ENCODE measurements at regions not wholly inside any gene's neighbourhood (a gene's known extent, or its start where the extent isn't known, plus 50 kb on each side); places are given as distances from the start of the nearest gene placed in this dataset.

DNA sequence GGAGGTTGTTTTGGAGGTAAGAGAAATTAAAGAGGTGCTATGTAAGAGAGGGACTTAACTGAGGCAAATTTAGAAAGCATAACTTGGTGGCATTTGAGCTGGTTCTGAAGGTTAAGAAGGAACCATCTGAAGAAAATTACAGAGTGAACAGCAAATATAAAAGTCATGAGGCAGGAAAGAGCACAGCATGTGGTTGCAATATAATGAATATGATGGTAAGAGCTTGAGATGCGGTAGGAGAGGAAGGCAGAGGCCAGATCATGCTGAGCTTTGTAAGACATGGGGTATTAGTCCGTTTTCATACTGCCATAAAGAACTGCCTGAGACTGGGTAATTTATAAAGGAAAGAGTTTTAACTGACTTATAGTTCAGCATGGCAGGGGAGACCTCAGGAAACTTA is 279.1 kb downstream of the UTRN start (continued):
- TF ChIP-seq, protein P1, sequence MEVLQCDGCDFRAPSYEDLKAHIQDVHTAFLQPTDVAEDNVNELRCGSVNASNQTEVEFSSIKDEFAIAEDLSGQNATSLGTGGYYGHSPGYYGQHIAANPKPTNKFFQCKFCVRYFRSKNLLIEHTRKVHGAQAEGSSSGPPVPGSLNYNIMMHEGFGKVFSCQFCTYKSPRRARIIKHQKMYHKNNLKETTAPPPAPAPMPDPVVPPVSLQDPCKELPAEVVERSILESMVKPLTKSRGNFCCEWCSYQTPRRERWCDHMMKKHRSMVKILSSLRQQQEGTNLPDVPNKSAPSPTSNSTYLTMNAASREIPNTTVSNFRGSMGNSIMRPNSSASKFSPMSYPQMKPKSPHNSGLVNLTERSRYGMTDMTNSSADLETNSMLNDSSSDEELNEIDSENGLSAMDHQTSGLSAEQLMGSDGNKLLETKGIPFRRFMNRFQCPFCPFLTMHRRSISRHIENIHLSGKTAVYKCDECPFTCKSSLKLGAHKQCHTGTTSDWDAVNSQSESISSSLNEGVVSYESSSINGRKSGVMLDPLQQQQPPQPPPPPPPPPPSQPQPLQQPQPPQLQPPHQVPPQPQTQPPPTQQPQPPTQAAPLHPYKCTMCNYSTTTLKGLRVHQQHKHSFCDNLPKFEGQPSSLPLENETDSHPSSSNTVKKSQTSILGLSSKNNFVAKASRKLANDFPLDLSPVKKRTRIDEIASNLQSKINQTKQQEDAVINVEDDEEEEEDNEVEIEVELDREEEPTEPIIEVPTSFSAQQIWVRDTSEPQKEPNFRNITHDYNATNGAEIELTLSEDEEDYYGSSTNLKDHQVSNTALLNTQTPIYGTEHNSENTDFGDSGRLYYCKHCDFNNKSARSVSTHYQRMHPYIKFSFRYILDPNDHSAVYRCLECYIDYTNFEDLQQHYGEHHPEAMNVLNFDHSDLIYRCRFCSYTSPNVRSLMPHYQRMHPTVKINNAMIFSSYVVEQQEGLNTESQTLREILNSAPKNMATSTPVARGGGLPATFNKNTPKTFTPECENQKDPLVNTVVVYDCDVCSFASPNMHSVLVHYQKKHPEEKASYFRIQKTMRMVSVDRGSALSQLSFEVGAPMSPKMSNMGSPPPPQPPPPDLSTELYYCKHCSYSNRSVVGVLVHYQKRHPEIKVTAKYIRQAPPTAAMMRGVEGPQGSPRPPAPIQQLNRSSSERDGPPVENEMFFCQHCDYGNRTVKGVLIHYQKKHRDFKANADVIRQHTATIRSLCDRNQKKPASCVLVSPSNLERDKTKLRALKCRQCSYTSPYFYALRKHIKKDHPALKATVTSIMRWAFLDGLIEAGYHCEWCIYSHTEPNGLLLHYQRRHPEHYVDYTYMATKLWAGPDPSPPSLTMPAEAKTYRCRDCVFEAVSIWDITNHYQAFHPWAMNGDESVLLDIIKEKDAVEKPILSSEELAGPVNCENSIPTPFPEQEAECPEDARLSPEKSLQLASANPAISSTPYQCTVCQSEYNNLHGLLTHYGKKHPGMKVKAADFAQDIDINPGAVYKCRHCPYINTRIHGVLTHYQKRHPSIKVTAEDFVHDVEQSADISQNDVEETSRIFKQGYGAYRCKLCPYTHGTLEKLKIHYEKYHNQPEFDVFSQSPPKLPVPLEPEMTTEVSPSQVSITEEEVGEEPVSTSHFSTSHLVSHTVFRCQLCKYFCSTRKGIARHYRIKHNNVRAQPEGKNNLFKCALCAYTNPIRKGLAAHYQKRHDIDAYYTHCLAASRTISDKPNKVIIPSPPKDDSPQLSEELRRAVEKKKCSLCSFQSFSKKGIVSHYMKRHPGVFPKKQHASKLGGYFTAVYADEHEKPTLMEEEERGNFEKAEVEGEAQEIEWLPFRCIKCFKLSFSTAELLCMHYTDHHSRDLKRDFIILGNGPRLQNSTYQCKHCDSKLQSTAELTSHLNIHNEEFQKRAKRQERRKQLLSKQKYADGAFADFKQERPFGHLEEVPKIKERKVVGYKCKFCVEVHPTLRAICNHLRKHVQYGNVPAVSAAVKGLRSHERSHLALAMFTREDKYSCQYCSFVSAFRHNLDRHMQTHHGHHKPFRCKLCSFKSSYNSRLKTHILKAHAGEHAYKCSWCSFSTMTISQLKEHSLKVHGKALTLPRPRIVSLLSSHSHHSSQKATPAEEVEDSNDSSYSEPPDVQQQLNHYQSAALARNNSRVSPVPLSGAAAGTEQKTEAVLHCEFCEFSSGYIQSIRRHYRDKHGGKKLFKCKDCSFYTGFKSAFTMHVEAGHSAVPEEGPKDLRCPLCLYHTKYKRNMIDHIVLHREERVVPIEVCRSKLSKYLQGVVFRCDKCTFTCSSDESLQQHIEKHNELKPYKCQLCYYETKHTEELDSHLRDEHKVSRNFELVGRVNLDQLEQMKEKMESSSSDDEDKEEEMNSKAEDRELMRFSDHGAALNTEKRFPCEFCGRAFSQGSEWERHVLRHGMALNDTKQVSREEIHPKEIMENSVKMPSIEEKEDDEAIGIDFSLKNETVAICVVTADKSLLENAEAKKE (CRISPR knock-in tag; IDR thresholded peaks at IDR 0.05): no peak
- no peak for TF ChIP-seq NANOG (IDR thresholded peaks at IDR 0.05; ENCODE audit: borderline replicate concordance)

DNA sequence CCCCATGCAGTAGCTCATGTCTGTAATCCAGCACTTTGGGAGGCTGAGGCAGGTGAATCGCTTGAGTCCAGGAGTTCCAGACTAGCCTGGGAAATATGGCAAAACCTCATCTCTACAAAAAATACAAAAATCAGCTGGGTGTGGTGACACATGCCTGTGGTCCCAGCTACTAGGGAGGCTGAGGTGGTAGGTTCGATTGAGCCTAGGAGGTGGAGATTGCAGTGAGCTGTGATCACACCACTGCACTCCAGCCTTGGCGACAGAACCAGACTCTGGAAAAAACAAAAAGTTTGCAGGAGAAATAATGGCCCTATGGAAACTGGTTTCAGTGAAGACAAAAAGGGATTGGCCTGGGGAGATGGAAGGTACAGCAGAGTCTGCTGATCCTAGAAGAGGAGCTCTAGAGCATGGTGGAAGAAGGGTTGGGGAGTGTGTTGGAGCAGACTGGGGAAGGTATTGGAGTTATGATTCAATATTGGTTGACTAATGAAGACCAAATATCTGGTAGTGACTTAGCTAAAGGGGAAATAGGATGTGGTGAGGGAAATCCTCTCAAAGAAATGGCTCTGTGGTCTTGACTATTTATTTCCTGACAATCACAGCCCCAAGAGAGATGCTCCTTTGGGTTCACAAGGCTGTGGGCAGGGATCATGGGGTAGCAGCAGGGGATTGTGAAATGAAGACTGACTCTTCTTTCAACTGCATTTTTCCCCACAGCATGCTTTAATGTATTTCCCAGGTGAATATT is 281.9 kb downstream of the UTRN start:
- DNase-seq (ENCODE audit: low spot score) (no peak), ATAC-seq (no peak)
- H3K27ac ChIP-seq (ENCODE audit: low read depth): no peak overlapping the region
- Mint-ChIP-seq H3K36me3 (ENCODE audit: low read depth) (peaks cover 3% of the 10 kb centered on the region; the same call in 2 of the 3 replicates), H3K4me1 (no peaks in the 10 kb centered on the region), H3K4me3 (no peak overlapping the region), H3K27me3 (ENCODE audit: insufficient read depth, low read depth, poor library complexity) (peaks cover 3% of the 10 kb centered on the region), H3K9me3 (no peaks in the 10 kb centered on the region; the same call in 2 of the 3 replicates), H3K27ac (no peak overlapping the region)
- no peak overlapping the region for H2AFZ ChIP-seq
- no peaks in the 10 kb centered on the region for H3K79me2 ChIP-seq (replicated peaks; ENCODE audit: insufficient read depth)
- no peaks in the 10 kb centered on the region for H3K27me3 ChIP-seq (ENCODE audit: insufficient read depth)
- no peak overlapping the region for H3K4me3 ChIP-seq
- H3F3A ChIP-seq (replicated peaks; ENCODE audit: low read depth): no peaks in the 10 kb centered on the region
- peaks cover 5% of the 10 kb centered on the region; the same call in 1 of the 2 replicates for H3K36me3 ChIP-seq (ENCODE audit: insufficient read depth)
- H3K4me1 ChIP-seq (ENCODE audit: insufficient read depth): no peaks in the 10 kb centered on the region
- no peak overlapping the region for H3K4me2 ChIP-seq
- H4K20me1 ChIP-seq (replicated peaks; ENCODE audit: insufficient read depth): no peaks in the 10 kb centered on the region
- peaks cover 13% of the 10 kb centered on the region; the same call in 1 of the 2 replicates for H3K9me2 ChIP-seq (ENCODE audit: insufficient read depth)
- TF ChIP-seq JUNB (IDR thresholded peaks at IDR 0.05; ENCODE audit: unreplicated experiment) (no peak), STAT1 (IDR thresholded peaks at IDR 0.05; ENCODE audit: unreplicated experiment) (no peak), ZNF114 (CRISPR knock-in tag; IDR thresholded peaks at IDR 0.05) (no peak), CREB1 (CRISPR knock-in tag; IDR thresholded peaks at IDR 0.05; ENCODE audit: low read depth) (no peak), POLR2AphosphoS5 (IDR thresholded peaks at IDR 0.05; ENCODE audit: low read depth) (no peak), ZNF331 (CRISPR knock-in tag; IDR thresholded peaks at IDR 0.05; ENCODE audit: low read depth) (no peak), NANOG (IDR thresholded peaks at IDR 0.05; ENCODE audit: borderline replicate concordance) (no peak), EZH2phosphoT487 (IDR thresholded peaks at IDR 0.05; ENCODE audit: unreplicated experiment) (no peak)
- TF ChIP-seq, protein P2, sequence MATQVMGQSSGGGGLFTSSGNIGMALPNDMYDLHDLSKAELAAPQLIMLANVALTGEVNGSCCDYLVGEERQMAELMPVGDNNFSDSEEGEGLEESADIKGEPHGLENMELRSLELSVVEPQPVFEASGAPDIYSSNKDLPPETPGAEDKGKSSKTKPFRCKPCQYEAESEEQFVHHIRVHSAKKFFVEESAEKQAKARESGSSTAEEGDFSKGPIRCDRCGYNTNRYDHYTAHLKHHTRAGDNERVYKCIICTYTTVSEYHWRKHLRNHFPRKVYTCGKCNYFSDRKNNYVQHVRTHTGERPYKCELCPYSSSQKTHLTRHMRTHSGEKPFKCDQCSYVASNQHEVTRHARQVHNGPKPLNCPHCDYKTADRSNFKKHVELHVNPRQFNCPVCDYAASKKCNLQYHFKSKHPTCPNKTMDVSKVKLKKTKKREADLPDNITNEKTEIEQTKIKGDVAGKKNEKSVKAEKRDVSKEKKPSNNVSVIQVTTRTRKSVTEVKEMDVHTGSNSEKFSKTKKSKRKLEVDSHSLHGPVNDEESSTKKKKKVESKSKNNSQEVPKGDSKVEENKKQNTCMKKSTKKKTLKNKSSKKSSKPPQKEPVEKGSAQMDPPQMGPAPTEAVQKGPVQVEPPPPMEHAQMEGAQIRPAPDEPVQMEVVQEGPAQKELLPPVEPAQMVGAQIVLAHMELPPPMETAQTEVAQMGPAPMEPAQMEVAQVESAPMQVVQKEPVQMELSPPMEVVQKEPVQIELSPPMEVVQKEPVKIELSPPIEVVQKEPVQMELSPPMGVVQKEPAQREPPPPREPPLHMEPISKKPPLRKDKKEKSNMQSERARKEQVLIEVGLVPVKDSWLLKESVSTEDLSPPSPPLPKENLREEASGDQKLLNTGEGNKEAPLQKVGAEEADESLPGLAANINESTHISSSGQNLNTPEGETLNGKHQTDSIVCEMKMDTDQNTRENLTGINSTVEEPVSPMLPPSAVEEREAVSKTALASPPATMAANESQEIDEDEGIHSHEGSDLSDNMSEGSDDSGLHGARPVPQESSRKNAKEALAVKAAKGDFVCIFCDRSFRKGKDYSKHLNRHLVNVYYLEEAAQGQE (IDR thresholded peaks at IDR 0.05; ENCODE audit: unreplicated experiment): no peak
- TF ChIP-seq, protein P3, sequence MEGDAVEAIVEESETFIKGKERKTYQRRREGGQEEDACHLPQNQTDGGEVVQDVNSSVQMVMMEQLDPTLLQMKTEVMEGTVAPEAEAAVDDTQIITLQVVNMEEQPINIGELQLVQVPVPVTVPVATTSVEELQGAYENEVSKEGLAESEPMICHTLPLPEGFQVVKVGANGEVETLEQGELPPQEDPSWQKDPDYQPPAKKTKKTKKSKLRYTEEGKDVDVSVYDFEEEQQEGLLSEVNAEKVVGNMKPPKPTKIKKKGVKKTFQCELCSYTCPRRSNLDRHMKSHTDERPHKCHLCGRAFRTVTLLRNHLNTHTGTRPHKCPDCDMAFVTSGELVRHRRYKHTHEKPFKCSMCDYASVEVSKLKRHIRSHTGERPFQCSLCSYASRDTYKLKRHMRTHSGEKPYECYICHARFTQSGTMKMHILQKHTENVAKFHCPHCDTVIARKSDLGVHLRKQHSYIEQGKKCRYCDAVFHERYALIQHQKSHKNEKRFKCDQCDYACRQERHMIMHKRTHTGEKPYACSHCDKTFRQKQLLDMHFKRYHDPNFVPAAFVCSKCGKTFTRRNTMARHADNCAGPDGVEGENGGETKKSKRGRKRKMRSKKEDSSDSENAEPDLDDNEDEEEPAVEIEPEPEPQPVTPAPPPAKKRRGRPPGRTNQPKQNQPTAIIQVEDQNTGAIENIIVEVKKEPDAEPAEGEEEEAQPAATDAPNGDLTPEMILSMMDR (conservative IDR thresholded peaks at IDR 0.05; ENCODE audit: low read depth in 2 of 2): no peak
- TF ChIP-seq, protein P4, sequence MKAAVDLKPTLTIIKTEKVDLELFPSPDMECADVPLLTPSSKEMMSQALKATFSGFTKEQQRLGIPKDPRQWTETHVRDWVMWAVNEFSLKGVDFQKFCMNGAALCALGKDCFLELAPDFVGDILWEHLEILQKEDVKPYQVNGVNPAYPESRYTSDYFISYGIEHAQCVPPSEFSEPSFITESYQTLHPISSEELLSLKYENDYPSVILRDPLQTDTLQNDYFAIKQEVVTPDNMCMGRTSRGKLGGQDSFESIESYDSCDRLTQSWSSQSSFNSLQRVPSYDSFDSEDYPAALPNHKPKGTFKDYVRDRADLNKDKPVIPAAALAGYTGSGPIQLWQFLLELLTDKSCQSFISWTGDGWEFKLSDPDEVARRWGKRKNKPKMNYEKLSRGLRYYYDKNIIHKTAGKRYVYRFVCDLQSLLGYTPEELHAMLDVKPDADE (IDR thresholded peaks at IDR 0.05): no peak

All from GM23338 (cell line).